Adrenal gland (tissue), 5 donors: ENCODE measurements at regions not wholly inside any gene's neighbourhood (a gene's known extent, or its start where the extent isn't known, plus 50 kb on each side); places are given as distances from the start of the nearest gene placed in this dataset.

Experiments used
- POLR2A ChIP-seq, 2 donors: fragments of 450-650 bp; IDR thresholded peaks; one replicate each; pipeline ENCODE4 v1.6.1; 2017; ENCODE audit warnings: antibody characterized with exemption in 2 of 2, mild to moderate bottlenecking in 2 of 2, moderate library complexity in 1 of 2
- TF ChIP-seq, protein P1 (sequence below), 6 experiments: fragments of 450-650 bp in 4 of 6; fragments of 200-600 bp in 2 of 6; sonication (generic) in 1 of 6; IDR thresholded peaks; 1 replicate in 5 of 6; 2 replicates in 1 of 6; pipeline versions ENCODE4 v1.5.1 to v1.8.0; 2016 to 2021; ENCODE audit warnings: antibody characterized with exemption in 6 of 6, mild to moderate bottlenecking in 2 of 6, moderate library complexity in 1 of 6
- donor health status: DM: no; HTN: no; CAD: no.

DNA sequence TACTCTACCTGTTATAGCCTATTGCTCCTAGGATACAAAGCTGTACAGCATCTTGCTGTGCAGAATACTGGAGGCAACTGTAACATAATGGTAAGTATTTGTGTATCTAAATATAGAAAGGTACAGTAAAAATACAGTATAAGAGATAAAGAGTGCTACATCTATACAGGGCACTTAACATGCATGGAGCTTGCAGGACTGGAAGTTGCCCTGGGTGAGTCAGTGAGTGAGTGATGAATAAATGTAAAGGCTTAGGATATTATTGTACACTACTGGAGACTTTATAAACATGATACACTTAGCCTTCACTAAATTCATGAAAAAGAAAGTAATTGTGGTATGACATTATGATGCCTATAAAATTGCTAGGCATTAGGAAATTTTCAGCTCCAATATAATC lies 65.5 kb upstream of the OSMR start:
- no peak for TF ChIP-seq POLR2A (IDR thresholded peaks at IDR 0.05)
- TF ChIP-seq, protein P1, sequence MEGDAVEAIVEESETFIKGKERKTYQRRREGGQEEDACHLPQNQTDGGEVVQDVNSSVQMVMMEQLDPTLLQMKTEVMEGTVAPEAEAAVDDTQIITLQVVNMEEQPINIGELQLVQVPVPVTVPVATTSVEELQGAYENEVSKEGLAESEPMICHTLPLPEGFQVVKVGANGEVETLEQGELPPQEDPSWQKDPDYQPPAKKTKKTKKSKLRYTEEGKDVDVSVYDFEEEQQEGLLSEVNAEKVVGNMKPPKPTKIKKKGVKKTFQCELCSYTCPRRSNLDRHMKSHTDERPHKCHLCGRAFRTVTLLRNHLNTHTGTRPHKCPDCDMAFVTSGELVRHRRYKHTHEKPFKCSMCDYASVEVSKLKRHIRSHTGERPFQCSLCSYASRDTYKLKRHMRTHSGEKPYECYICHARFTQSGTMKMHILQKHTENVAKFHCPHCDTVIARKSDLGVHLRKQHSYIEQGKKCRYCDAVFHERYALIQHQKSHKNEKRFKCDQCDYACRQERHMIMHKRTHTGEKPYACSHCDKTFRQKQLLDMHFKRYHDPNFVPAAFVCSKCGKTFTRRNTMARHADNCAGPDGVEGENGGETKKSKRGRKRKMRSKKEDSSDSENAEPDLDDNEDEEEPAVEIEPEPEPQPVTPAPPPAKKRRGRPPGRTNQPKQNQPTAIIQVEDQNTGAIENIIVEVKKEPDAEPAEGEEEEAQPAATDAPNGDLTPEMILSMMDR (IDR thresholded peaks at IDR 0.05): no peak
